ENCODE measurements at regions not wholly inside any gene's neighbourhood (a gene's known extent, or its start where the extent isn't known, plus 50 kb on each side); places are given as distances from the start of the nearest gene placed in this dataset.

DNA sequence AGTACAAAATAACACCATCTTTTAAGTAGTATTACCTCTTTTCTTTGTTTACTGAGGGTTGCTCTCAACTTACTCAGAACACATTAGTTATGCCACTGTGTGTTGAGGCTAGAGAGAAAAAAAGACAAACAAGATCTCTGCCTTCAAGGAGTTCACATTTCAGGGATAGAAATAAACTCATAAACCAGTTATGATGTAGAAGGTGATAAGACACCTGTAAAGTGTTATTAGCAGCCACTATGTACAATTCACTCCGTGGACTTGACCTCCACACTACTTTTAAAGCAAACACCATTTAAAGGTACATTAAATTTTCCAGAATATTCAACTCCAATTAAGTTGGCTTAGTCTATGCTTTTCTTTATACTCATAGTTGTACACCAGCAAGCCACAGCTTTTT, 278.0 kb downstream of the PDGFC start:
- H3K23ac ChIP-seq (ENCODE audit: low read depth, low read length) = no peak overlapping the region
- no peak overlapping the region for H4K8ac ChIP-seq (ENCODE audit: low read depth in 2 of 2, low read length in 2 of 2)
- H3K9me1 ChIP-seq (ENCODE audit: insufficient read depth, low read length) = no peaks in the 10 kb centered on the region
- no peak overlapping the region for H4K5ac ChIP-seq (ENCODE audit: low read depth, low read length)
- no peak overlapping the region for H2AK5ac ChIP-seq (ENCODE audit: low read depth, low read length)
- no peak overlapping the region for H3K9ac ChIP-seq (ENCODE audit: low read depth, low read length)
- no peak overlapping the region for H3K27ac ChIP-seq (ENCODE audit: insufficient read depth, low read length)
- H2AFZ ChIP-seq (replicated peaks; ENCODE audit: low read length, poor library complexity) = no peak overlapping the region
- H3K27me3 ChIP-seq (ENCODE audit: control insufficient read depth, insufficient read depth, low read length) = no peaks in the 10 kb centered on the region
- no peak overlapping the region for H3K4me2 ChIP-seq (ENCODE audit: low read depth, low read length)
- H3K14ac ChIP-seq (replicated peaks; ENCODE audit: low read depth, low read length) = no peak overlapping the region
- no peak overlapping the region for H2BK120ac ChIP-seq (ENCODE audit: low read depth, low read length)
- intact Hi-C loops (cut with micrococcal nuclease) (no loop called here), in situ Hi-C loops (cut with MboI; ENCODE audit: low sequenced_read_pairs) (no loop called here), dilution Hi-C loops (cut with HindIII; ENCODE audit: low sequenced_read_pairs, unreplicated experiment) (no loop called here)
- H3K36me3 ChIP-seq (ENCODE audit: control insufficient read depth, insufficient read depth, low read length) = no peaks in the 10 kb centered on the region
- no peak overlapping the region for H2BK15ac ChIP-seq (ENCODE audit: low read depth, low read length)
- H4K20me1 ChIP-seq (ENCODE audit: insufficient read depth, low read length) = no peaks in the 10 kb centered on the region
- WGBS, 2 experiments (ENCODE audit: extremely low coverage in 2 of 2, insufficient read length in 1 of 2) = no CpG with 5 or more reads among the region's 1 CpG
- TF ChIP-seq MAZ (IDR thresholded peaks at IDR 0.05; ENCODE audit: borderline replicate concordance, low read depth, low read length) (no peak), FOS (IDR thresholded peaks at IDR 0.05; ENCODE audit: low read depth, low read length) (no peak), CEBPB (IDR thresholded peaks at IDR 0.05; ENCODE audit: low read depth, low read length) (no peak), RCOR1 (IDR thresholded peaks at IDR 0.05; ENCODE audit: insufficient replicate concordance, low read length) (no peak), MXI1 (IDR thresholded peaks at IDR 0.05; ENCODE audit: borderline replicate concordance, low read depth, low read length) (no peak), BHLHE40 (IDR thresholded peaks at IDR 0.05; ENCODE audit: low read depth, low read length) (no peak), NFE2L2 (IDR thresholded peaks at IDR 0.05; ENCODE audit: low read depth, low read length) (no peak), MAFK (IDR thresholded peaks at IDR 0.05; ENCODE audit: low read depth, low read length) (no peak), RFX5 (IDR thresholded peaks at IDR 0.05; ENCODE audit: low read depth, low read length) (no peak), POLR2A (IDR thresholded peaks at IDR 0.05; ENCODE audit: low read depth, low read length) (no peak), SMC3 (IDR thresholded peaks at IDR 0.05; ENCODE audit: low read depth, low read length) (no peak), RAD21 (IDR thresholded peaks at IDR 0.05; ENCODE audit: low read length) (no peak), CHD1 (IDR thresholded peaks at IDR 0.05; ENCODE audit: low read depth, low read length) (no peak)
- TF ChIP-seq, protein P1, sequence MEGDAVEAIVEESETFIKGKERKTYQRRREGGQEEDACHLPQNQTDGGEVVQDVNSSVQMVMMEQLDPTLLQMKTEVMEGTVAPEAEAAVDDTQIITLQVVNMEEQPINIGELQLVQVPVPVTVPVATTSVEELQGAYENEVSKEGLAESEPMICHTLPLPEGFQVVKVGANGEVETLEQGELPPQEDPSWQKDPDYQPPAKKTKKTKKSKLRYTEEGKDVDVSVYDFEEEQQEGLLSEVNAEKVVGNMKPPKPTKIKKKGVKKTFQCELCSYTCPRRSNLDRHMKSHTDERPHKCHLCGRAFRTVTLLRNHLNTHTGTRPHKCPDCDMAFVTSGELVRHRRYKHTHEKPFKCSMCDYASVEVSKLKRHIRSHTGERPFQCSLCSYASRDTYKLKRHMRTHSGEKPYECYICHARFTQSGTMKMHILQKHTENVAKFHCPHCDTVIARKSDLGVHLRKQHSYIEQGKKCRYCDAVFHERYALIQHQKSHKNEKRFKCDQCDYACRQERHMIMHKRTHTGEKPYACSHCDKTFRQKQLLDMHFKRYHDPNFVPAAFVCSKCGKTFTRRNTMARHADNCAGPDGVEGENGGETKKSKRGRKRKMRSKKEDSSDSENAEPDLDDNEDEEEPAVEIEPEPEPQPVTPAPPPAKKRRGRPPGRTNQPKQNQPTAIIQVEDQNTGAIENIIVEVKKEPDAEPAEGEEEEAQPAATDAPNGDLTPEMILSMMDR (conservative IDR thresholded peaks at IDR 0.05; ENCODE audit: low read depth, low read length) = no peak
- TF ChIP-seq, protein P2, sequence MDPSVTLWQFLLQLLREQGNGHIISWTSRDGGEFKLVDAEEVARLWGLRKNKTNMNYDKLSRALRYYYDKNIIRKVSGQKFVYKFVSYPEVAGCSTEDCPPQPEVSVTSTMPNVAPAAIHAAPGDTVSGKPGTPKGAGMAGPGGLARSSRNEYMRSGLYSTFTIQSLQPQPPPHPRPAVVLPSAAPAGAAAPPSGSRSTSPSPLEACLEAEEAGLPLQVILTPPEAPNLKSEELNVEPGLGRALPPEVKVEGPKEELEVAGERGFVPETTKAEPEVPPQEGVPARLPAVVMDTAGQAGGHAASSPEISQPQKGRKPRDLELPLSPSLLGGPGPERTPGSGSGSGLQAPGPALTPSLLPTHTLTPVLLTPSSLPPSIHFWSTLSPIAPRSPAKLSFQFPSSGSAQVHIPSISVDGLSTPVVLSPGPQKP (IDR thresholded peaks at IDR 0.05; ENCODE audit: borderline replicate concordance, low read depth, low read length) = no peak
- TF ChIP-seq, protein P3, sequence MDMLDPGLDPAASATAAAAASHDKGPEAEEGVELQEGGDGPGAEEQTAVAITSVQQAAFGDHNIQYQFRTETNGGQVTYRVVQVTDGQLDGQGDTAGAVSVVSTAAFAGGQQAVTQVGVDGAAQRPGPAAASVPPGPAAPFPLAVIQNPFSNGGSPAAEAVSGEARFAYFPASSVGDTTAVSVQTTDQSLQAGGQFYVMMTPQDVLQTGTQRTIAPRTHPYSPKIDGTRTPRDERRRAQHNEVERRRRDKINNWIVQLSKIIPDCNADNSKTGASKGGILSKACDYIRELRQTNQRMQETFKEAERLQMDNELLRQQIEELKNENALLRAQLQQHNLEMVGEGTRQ (IDR thresholded peaks at IDR 0.05; ENCODE audit: low read depth, low read length) = no peak
- no peaks in the 10 kb centered on the region for H3K4me1 ChIP-seq (ENCODE audit: control insufficient read depth, insufficient read depth, low read length)
- H4K91ac ChIP-seq (ENCODE audit: insufficient read depth, low read depth, low read length) = no peak overlapping the region
- H2AK9ac ChIP-seq (replicated peaks; ENCODE audit: low read depth, low read length, poor library complexity) = no peak overlapping the region
- DNase-seq = no peak
- H2BK5ac ChIP-seq (ENCODE audit: low read depth, low read length, poor library complexity, severe bottlenecking) = no peak overlapping the region
- no peaks in the 10 kb centered on the region for H3K9me3 ChIP-seq (ENCODE audit: control insufficient read depth, insufficient read depth, low read length)
- no peak overlapping the region for H2BK20ac ChIP-seq (ENCODE audit: low read depth, low read length)
- no peaks in the 10 kb centered on the region for H3K79me1 ChIP-seq (ENCODE audit: low read depth in 1 of 2, low read length in 2 of 2)
- no peak overlapping the region for H3K4me3 ChIP-seq (ENCODE audit: insufficient read depth, low read depth, low read length)
- H3K56ac ChIP-seq (ENCODE audit: extremely low read depth, insufficient read depth, low read length) = no peak overlapping the region
- POLR2A ChIA-PET (ENCODE audit: unreplicated experiment) = no interaction called here
- CTCF ChIA-PET = no interaction called here
- no peak overlapping the region for H3K4ac ChIP-seq (ENCODE audit: low read depth, low read length)
- H3K18ac ChIP-seq (ENCODE audit: low read depth, low read length) = no peak overlapping the region
- ATAC-seq (ENCODE audit: low read depth) = no peak
- no TSS peak for BruUV-seq (replicated peaks)
